HAP-1 (cell line): ENCODE measurements at regions not wholly inside any gene's neighbourhood (a gene's known extent, or its start where the extent isn't known, plus 50 kb on each side); places are given as distances from the start of the nearest gene placed in this dataset.

Experiments used
- DNase-seq, 2 experiments: peaks; one replicate each; pipeline ENCODE4 v3.0.0-alpha.2; 2016 to 2020; ENCODE audit warnings: low spot score in 2 of 2
- H3K27me3 ChIP-seq: fragments of 250-450 bp; sonication (Bioruptor Pico); 2 replicates; pipeline ENCODE4 v1.5.1; 2020; ENCODE audit warnings: low read depth, mild to moderate bottlenecking, moderate library complexity
- H3K36me3 ChIP-seq: fragments of 250-450 bp; sonication (Bioruptor Pico); replicated peaks from 2 replicates; pipeline ENCODE4 v1.5.1; 2020; ENCODE audit warnings: mild to moderate bottlenecking
- H3K4me1 ChIP-seq: fragments of 250-450 bp; sonication (Bioruptor Pico); 2 replicates; pipeline ENCODE4 v1.5.1; 2020; ENCODE audit warnings: mild to moderate bottlenecking
- H3K4me3 ChIP-seq: fragments of 250-450 bp; sonication (Bioruptor Pico); 2 replicates; pipeline ENCODE4 v1.5.1; 2020; ENCODE audit warnings: mild to moderate bottlenecking, moderate library complexity
- H3K9me3 ChIP-seq: fragments of 250-450 bp; sonication (Bioruptor Pico); 2 replicates; pipeline ENCODE4 v1.5.1; 2020; ENCODE audit warnings: mild to moderate bottlenecking, moderate library complexity
- in situ Hi-C: fragments of 300-500 bp; cut with MboI; formaldehyde crosslinking; loops from 3 replicates; pipeline ENCODE4 v1.14.3; 2020; ENCODE audit warnings: low sequenced_read_pairs, inconsistent platforms, mixed read lengths

GRCh38 chr4:180418819-180419531, 1824.2 kb upstream of the TENM3 start:
- Histone ChIP-seq H3K36me3 (no peaks in the 10 kb centered on the region), H3K4me1 (no peaks in the 10 kb centered on the region), H3K9me3 (no peaks in the 10 kb centered on the region), H3K4me3 (no peak overlapping the region), H3K27me3 (no peaks in the 10 kb centered on the region)
- DNase-seq, result no peak
- in situ Hi-C loops, result no loop called here

DNA sequence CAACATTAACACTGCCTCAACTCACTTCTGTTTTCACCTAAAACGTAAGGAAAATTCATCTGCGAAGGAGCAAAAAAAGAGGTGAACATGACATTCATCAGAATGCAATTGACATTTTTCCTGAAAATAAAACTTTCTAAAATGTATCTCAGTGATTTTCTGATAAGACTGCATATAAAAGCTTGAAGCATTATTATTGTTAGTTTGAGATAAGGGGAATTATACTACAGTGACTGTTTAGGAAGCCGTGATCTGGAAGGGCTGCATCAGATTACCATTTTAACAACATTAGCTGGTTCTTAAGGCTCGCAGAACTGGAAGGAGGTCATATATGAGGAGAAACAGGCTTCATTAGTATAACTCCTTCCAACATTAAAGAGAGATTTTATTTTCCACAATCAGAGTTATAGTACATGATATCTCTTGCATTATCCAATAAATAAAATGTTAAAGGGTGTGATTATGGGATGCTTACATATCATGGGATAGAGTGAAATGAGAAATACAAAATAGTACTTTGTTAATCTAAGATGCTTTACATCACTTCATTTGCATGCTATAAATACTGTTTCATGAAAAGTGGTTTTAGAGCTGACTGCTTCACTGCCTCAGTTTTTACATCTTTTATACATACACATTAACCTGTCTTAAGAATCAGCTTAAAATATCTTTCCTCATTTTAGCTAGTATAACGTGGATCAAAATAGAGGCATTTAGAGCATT, 1820.1 kb upstream of the TENM3 start:
- H3K9me3 ChIP-seq, result no peaks in the 10 kb centered on the region

DNA sequence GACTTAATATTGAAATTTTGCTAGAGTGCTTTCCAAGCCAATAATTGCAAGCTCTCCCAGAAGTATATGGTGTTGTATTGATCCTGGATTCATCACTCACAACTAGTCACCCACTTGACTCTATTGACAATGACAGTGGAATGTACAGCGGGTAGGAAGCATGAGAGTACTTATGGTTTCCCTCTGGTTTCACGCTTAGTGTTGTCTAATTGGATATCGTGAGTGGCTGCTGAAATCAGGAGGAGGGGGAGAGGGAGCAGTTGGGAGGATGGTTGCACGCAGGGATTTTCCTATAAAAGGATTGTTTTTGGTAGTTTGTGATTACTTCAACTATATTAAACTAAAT, 1819.5 kb upstream of the TENM3 start:
- H3K9me3 ChIP-seq, result no peaks in the 10 kb centered on the region
- in situ Hi-C loops, result no loop called here
- no peak overlapping the region for H3K4me3 ChIP-seq
- H3K27me3 ChIP-seq, result no peaks in the 10 kb centered on the region
- no peaks in the 10 kb centered on the region; the same call in 1 of the 2 replicates for H3K4me1 ChIP-seq
- no peak for DNase-seq
- no peaks in the 10 kb centered on the region for H3K36me3 ChIP-seq

More for the DNA sequence above, 1820.1 kb upstream of the TENM3 start:
- no peaks in the 10 kb centered on the region for H3K4me1 ChIP-seq
- no peaks in the 10 kb centered on the region for H3K27me3 ChIP-seq
- in situ Hi-C loops, result no loop called here
- H3K4me3 ChIP-seq, result no peak overlapping the region
- no peak for DNase-seq
- no peaks in the 10 kb centered on the region for H3K36me3 ChIP-seq

DNA sequence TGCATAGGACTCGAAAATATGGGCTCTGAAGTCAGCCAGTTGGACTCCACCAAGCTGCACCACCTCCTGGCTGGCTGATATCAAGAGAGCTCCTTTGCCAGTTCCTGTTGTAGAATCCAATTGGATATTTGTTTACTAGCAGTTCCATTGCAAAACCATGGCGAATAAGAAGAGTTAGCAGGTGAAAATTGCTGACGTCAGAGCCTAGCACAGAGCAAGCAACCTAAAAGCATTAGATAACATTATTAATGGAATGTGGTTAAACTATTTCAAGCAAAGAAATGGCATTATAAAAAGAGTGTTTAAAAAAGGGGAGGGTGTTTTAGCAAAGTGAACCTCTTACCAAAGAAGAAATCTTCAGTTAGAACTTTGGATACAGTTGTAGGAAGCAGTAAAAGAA, 1816.3 kb upstream of the TENM3 start:
- no peaks in the 10 kb centered on the region for H3K9me3 ChIP-seq
- H3K36me3 ChIP-seq, result no peaks in the 10 kb centered on the region
- DNase-seq, result no peak
- no peak overlapping the region for H3K4me3 ChIP-seq
- in situ Hi-C loops, result no loop called here
- peaks cover 6% of the 10 kb centered on the region; the same call in 1 of the 2 replicates for H3K4me1 ChIP-seq
- no peaks in the 10 kb centered on the region for H3K27me3 ChIP-seq

GRCh38 chr4:180430283-180430682, 1812.9 kb upstream of the TENM3 start:
- Histone ChIP-seq H3K9me3 (no peaks in the 10 kb centered on the region), H3K36me3 (no peaks in the 10 kb centered on the region), H3K4me3 (no peak overlapping the region), H3K4me1 (peaks cover 13% of the 10 kb centered on the region; the same call in 1 of the 2 replicates), H3K27me3 (no peaks in the 10 kb centered on the region)
- in situ Hi-C loops, result no loop called here
- no peak for DNase-seq

GRCh38 chr4:180434131-180434895, 1808.9 kb upstream of the TENM3 start:
- Histone ChIP-seq H3K9me3 (no peaks in the 10 kb centered on the region), H3K27me3 (no peaks in the 10 kb centered on the region), H3K4me3 (no peak overlapping the region), H3K4me1 (peaks cover 12% of the 10 kb centered on the region; the same call in 1 of the 2 replicates), H3K36me3 (no peaks in the 10 kb centered on the region)
- DNase-seq, result no peak
- in situ Hi-C loops, result no loop called here

DNA sequence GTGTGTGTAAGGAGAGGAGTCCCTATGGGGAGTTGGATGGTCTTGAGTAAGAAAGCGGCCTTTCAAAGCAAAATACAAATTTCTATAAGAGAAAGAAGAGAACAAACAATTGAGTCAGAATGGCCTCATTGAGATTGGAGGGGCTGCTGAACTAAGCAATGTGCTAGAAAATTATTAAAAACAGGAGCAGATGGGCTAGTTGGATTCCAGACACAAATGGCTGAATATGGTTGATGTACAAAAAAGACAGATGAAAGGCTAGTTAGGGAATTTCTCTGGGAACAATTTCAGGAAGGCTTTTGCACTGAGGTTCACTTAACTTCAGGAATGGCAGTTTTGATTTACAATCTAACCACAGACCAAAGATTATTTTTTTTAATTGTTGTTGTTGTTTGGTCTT, 1806.8 kb upstream of the TENM3 start:
- no peaks in the 10 kb centered on the region for H3K36me3 ChIP-seq
- H3K27me3 ChIP-seq, result no peaks in the 10 kb centered on the region
- H3K9me3 ChIP-seq, result no peaks in the 10 kb centered on the region
- no peak overlapping the region for H3K4me3 ChIP-seq
- in situ Hi-C loops, result no loop called here
- peaks cover 11% of the 10 kb centered on the region; the same call in 1 of the 2 replicates for H3K4me1 ChIP-seq
- DNase-seq, result no peak

GRCh38 chr4:180437601-180438000, 1805.6 kb upstream of the TENM3 start:
- no peak overlapping the region for H3K4me3 ChIP-seq

DNA sequence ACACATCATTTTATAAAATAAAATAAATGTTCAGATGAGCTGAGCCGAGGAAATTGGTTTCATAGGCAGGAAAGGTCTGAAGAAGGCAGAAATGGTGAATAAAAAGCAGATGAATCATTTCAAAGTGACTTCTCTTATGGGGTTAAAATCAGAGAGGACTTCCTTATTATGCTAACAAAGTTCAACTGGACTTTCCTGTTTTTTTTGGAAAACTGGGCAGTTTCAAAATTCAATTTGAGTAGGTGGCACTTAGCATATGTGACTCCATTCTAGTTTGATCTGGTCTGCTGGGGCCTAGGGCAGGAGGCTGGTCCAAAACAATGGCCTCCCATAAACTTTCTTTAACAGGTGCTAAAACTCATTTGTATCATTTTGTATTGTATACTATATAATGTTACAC, 1794.9 kb upstream of the TENM3 start:
- Histone ChIP-seq H3K9me3 (no peaks in the 10 kb centered on the region), H3K4me1 (peaks cover 14% of the 10 kb centered on the region), H3K27me3 (no peaks in the 10 kb centered on the region), H3K4me3 (no peak overlapping the region), H3K36me3 (no peaks in the 10 kb centered on the region)
- DNase-seq, result no peak
- in situ Hi-C loops, result no loop called here

More at GRCh38 chr4:180437601-180438000, 1805.6 kb upstream of the TENM3 start:
- Histone ChIP-seq H3K36me3 (no peaks in the 10 kb centered on the region), H3K4me1 (peaks cover 11% of the 10 kb centered on the region; the same call in 1 of the 2 replicates), H3K9me3 (no peaks in the 10 kb centered on the region), H3K27me3 (no peaks in the 10 kb centered on the region)
- no peak for DNase-seq
- in situ Hi-C loops, result no loop called here

GRCh38 chr4:180449395-180449956, 1793.7 kb upstream of the TENM3 start:
- peak; percentile 79 to 83 for DNase-seq
- peak overlapping the region; percentile 5; the same call in 1 of the 2 replicates for H3K4me3 ChIP-seq
- in situ Hi-C loops, result no loop called here

DNA sequence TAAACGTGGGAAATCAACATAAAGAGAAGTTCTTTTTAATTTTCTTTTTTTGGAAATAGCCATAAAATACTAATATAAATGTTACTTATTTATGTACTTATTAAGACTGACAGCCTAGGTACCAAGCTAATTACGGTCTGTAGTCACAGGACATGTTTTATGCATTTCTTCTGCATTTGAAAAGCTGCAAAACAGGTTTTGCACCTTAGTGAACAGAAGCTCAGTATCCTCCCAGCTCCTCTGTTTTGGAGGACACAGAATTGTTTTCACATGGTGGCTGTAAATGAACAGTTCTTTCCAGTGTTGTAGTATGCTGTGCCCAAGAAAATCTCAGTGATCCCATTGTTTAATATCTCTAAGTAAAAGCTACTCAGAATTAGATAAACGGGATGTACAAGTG, 1788.0 kb upstream of the TENM3 start:
- peaks cover 20% of the 10 kb centered on the region for H3K4me1 ChIP-seq
- DNase-seq, result no peak
- in situ Hi-C loops, result loop anchor here (10.0 kb wide), 1 partner anchor 120 kb away; no protein-coding TSS in a partner anchor

More at GRCh38 chr4:180449395-180449956, 1793.7 kb upstream of the TENM3 start:
- Histone ChIP-seq H3K36me3 (no peaks in the 10 kb centered on the region), H3K27me3 (no peaks in the 10 kb centered on the region), H3K9me3 (no peaks in the 10 kb centered on the region), H3K4me1 (peaks cover 16% of the 10 kb centered on the region)

DNA sequence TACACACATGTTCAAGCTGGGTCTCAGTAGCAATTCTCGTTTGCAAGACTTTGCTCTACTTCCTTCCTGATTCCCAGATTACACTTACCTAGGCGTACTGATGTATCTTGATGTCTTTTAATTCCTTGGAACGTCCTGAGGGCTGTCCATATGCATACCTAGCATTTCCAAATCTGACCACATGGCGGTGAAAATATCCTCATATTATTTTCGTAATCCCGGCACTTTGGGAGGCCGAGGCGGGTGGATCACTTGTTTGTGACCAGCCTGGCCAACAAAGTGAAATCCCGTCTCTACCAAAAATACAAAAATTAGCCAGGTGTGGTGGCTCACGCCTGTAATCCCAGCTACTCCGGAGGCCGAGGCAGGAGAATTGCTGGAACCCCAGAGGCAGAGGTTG, 1786.3 kb upstream of the TENM3 start:
- DNase-seq, result peak in 1 of 2 experiments; percentile 54
- Histone ChIP-seq H3K9me3 (no peaks in the 10 kb centered on the region), H3K4me3 (no peak overlapping the region), H3K27me3 (no peaks in the 10 kb centered on the region), H3K4me1 (peaks cover 34% of the 10 kb centered on the region), H3K36me3 (no peaks in the 10 kb centered on the region)
- in situ Hi-C loops, result loop anchor here (10.0 kb wide), 1 partner anchor 118 kb away; no protein-coding TSS in a partner anchor

More for the DNA sequence above, 1788.0 kb upstream of the TENM3 start:
- no peaks in the 10 kb centered on the region for H3K36me3 ChIP-seq
- no peaks in the 10 kb centered on the region for H3K9me3 ChIP-seq
- H3K27me3 ChIP-seq, result no peaks in the 10 kb centered on the region
- H3K4me3 ChIP-seq, result no peak overlapping the region

- H3K36me3 ChIP-seq, result no peaks in the 10 kb centered on the region
- H3K27me3 ChIP-seq, result no peaks in the 10 kb centered on the region
- H3K4me1 ChIP-seq, result peaks cover 19% of the 10 kb centered on the region
- no peaks in the 10 kb centered on the region for H3K9me3 ChIP-seq
- H3K4me3 ChIP-seq, result no peak overlapping the region
- DNase-seq, result no peak
- in situ Hi-C loops, result no loop called here
Measured at GRCh38 chr4:180462116-180462515, 1781.1 kb upstream of the TENM3 start.
